ENCODE measurements at regions not wholly inside any gene's neighbourhood (a gene's known extent, or its start where the extent isn't known, plus 50 kb on each side); places are given as distances from the start of the nearest gene placed in this dataset.

- Histone ChIP-seq H3K9ac (ENCODE audit: insufficient read depth, low read depth, low read length) (no peak overlapping the region), H3K4me1 (ENCODE audit: insufficient read depth, low read length) (peaks cover 12% of the 10 kb centered on the region), H3K27me3 (ENCODE audit: control insufficient read depth in 1 of 2, insufficient read depth in 2 of 2, low read length in 2 of 2) (no peaks in the 10 kb centered on the region; a peak in 1 of 5 replicates), H3K4me3 (replicated peaks in 1 of 3; ENCODE audit: insufficient read depth in 1 of 3, low read depth in 2 of 3, low read length in 3 of 3) (no peak overlapping the region), H3K4me2 (ENCODE audit: low read depth, low read length) (no peak overlapping the region), H3K36me3 (replicated peaks in 1 of 2; ENCODE audit: control insufficient read depth in 1 of 2, insufficient read depth in 2 of 2, low read length in 2 of 2) (no peaks in the 10 kb centered on the region), H3K79me2 (ENCODE audit: insufficient read depth, low read length) (no peaks in the 10 kb centered on the region), H3K9me3 (ENCODE audit: low read length) (no peaks in the 10 kb centered on the region), H3K27ac (ENCODE audit: extremely low read length, insufficient read depth, low read length) (no peak overlapping the region), H2AFZ (ENCODE audit: low read length) (no peak overlapping the region), H4K20me1 (ENCODE audit: insufficient read depth, low read length) (no peaks in the 10 kb centered on the region)
- BruUV-seq (replicated peaks), result no TSS peak
- ChIA-PET CTCF (ENCODE audit: low intra/inter-chr PET ratio, low total read pairs) (no interaction called here), POLR2A (no interaction called here)
- ATAC-seq (no peak), FAIRE-seq (no peak), DNase-seq (ENCODE audit: low spot score) (no peak)
- intact Hi-C loops (cut with micrococcal nuclease; ENCODE audit: unreplicated experiment) (no loop called here), in situ Hi-C loops (cut with HindIII; ENCODE audit: extremely low pct_ligation_motif_present, low pct_unique_long_range_greater_than_20kb) (no loop called here)
- TF ChIP-seq REPIN1 (CRISPR knock-in tag; IDR thresholded peaks at IDR 0.05; ENCODE audit: borderline replicate concordance, low read depth) (no peak), HMGA1 (CRISPR knock-in tag; conservative IDR thresholded peaks at IDR 0.05) (no peak), ZNF263 (CRISPR knock-in tag; IDR thresholded peaks at IDR 0.05) (no peak), JARID2 (CRISPR knock-in tag; IDR thresholded peaks at IDR 0.05; ENCODE audit: insufficient replicate concordance) (no peak)
- 21% methylated on average over 1 of the region's 1 CpG for WGBS (ENCODE audit: low lambda C conversion rate)
Measured at GRCh38 chr5:145540375-145540774, 294.8 kb downstream of the PRELID2 start.

GRCh38 chr5:145539201-145539600 lies 295.9 kb downstream of the PRELID2 start:
- no peak overlapping the region for H3K4me2 ChIP-seq (ENCODE audit: low read depth, low read length)
- no peak overlapping the region for H3K27ac ChIP-seq (ENCODE audit: extremely low read length, insufficient read depth, low read length)
- DNase-seq (ENCODE audit: low spot score) (no peak), FAIRE-seq (no peak), ATAC-seq (no peak)
- intact Hi-C loops (cut with micrococcal nuclease; ENCODE audit: unreplicated experiment), result no loop called here
- no peak overlapping the region for H3K4me3 ChIP-seq (replicated peaks in 1 of 3; ENCODE audit: insufficient read depth in 1 of 3, low read depth in 2 of 3, low read length in 3 of 3)
- POLR2A ChIA-PET, result no interaction called here
- H3K9me3 ChIP-seq (ENCODE audit: low read length), result no peaks in the 10 kb centered on the region
- peaks cover 9% of the 10 kb centered on the region for H3K4me1 ChIP-seq (ENCODE audit: insufficient read depth, low read length)
- no peak overlapping the region for H3K9ac ChIP-seq (ENCODE audit: insufficient read depth, low read depth, low read length)
- no peaks in the 10 kb centered on the region for H4K20me1 ChIP-seq (ENCODE audit: insufficient read depth, low read length)
- no peaks in the 10 kb centered on the region for H3K36me3 ChIP-seq (replicated peaks in 1 of 2; ENCODE audit: control insufficient read depth in 1 of 2, insufficient read depth in 2 of 2, low read length in 2 of 2)
- in situ Hi-C loops (cut with HindIII; ENCODE audit: extremely low pct_ligation_motif_present, low pct_unique_long_range_greater_than_20kb), result no loop called here
- CTCF ChIA-PET (ENCODE audit: low intra/inter-chr PET ratio, low total read pairs), result no interaction called here
- no peaks in the 10 kb centered on the region for H3K79me2 ChIP-seq (ENCODE audit: insufficient read depth, low read length)
- 63% methylated on average over 2 of the region's 2 CpGs for WGBS (ENCODE audit: low lambda C conversion rate)
- BruUV-seq (replicated peaks), result no TSS peak
- no peaks in the 10 kb centered on the region; a peak in 1 of 5 replicates for H3K27me3 ChIP-seq (ENCODE audit: control insufficient read depth in 1 of 2, insufficient read depth in 2 of 2, low read length in 2 of 2)
- H2AFZ ChIP-seq (ENCODE audit: low read length), result no peak overlapping the region
- TF ChIP-seq KLF6 (CRISPR knock-in tag; IDR thresholded peaks at IDR 0.05) (no peak), RNF2 (conservative IDR thresholded peaks at IDR 0.05; ENCODE audit: low read depth) (no peak), PRDM15 (CRISPR knock-in tag; IDR thresholded peaks at IDR 0.05) (no peak), ZNF414 (CRISPR knock-in tag; IDR thresholded peaks at IDR 0.05) (no peak), ZBTB39 (CRISPR knock-in tag; IDR thresholded peaks at IDR 0.05) (no peak), THRA (CRISPR knock-in tag; IDR thresholded peaks at IDR 0.05; ENCODE audit: borderline replicate concordance) (no peak), FOXO1 (CRISPR knock-in tag; IDR thresholded peaks at IDR 0.05) (no peak), PRMT3 (CRISPR knock-in tag; IDR thresholded peaks at IDR 0.05; ENCODE audit: borderline replicate concordance, low read depth) (no peak)

Data from HepG2 (cell line).